ENCODE measurements at regions not wholly inside any gene's neighbourhood (a gene's known extent, or its start where the extent isn't known, plus 50 kb on each side); places are given as distances from the start of the nearest gene placed in this dataset.
"Not testable (repeated sequence)": the region's sequence is repeated elsewhere in the genome, so short reads cannot be mapped to it uniquely, and the experiment has no call there.

DNA sequence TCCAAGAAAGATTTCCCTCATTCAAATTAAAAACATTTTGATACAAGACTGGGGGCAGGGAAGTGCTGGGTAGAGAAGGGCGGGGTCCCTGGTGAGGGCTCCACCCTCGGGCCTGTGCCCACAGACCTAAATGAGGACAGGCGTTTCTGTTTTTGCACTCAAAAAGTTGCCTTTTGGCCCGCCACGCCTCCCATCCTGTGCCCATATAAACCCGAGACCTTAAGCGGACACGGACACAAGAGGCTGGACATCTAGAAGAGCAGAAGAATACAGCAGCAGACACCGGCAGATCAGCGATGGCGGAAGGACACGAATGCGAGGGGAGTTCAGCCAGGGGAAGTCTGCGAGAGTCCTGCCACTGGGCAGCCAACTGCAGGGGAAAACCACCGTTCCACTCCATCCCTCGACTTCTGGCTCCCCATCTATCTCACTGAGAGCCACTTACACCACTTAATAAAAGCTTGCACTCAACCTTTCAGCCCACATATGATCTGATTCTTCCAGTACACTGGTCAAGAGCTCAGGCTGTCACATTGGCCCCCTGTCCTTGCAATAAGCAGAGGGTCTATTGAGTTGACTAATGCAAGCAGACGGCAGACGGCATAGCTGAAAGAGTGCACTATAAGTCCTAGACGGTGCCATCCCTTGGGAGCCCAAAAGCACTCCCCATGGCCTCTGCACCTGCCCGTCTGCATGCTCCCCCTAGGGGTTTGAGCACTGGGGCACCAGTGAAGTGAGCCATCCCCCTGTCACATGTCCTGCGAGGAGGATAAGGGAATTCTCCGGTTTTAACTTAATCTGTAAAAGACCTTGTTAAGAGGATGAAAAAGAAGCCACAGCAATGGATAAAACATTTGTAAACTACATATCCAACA, 181.8 kb upstream of the PRSS1 start:
- no peak for DNase-seq

DNA sequence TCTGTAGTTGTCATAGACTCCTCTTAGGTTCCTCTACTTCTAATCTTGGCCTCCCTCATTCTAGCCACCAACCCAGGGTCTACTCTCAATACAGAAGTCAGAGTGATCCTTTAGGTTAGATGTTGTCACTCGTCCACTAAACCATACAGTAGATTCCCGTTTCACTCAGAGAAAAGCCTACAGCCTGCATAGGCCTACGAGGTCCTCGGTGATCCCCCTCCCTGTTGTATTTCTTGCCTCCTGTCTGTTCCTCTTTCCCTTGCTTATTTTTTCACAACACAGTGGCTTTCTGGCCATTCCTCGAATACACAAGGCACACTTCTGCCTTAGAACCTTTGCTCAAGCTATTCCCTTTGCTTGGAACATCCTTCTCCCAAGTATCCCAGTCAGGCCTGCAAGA, 183.0 kb upstream of the PRSS1 start:
- no peak for DNase-seq

DNA sequence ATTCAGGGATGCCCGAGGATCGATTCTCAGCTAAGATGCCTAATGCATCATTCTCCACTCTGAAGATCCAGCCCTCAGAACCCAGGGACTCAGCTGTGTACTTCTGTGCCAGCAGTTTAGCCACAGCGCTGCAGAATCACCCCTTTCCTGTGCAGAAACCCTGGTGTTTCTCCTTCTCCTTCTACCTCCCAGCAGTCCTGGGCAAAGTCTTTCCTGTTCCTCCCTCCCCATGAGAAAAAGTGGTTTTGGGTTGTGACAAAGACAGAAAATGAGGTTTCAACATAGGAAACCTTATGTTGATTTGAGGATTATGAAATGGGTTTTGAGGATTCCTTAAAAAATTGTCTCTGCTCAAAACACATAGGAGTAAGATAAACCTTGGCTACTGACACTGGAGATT, 185.1 kb upstream of the PRSS1 start:
- DNase-seq = peak; percentile 42

DNA sequence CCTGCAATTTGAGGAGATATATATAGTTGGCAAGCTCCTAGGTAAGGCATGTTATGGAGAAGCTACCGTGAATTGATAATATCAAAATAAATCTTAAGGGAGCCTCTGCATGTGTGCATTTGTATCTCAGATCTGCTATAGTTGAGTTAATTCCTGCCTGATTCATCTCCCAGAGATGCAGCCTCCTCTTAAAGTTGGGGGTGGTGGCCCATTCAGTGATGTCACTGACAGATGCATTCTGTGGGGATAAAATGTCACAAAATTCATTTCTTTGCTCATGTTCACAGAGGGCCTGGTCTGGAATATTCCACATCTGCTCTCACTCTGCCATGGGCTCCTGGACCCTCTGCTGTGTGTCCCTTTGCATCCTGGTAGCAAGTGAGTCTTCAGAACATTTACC, 185.8 kb upstream of the PRSS1 start:
- DNase-seq = peak; percentile 67

DNA sequence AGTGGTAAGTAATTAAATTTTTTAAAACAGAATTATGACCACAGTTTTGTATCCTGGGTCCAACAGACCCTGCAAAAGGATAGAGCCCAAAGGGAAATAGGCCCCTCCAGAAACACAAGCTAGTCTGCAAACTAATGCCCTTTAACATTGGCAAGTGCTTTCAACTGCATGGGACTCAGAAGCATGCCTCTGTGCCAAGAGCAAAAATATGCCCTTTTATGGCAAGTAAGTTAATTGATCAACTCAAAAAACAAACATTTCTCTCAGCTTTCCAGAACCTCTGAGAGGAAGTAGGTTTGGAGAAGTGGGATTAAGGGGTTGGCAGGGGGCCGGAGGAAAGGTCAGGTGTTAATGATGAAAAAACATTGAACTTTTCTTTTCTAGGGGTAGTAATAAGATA, 186.6 kb upstream of the PRSS1 start:
- DNase-seq = no peak

DNA sequence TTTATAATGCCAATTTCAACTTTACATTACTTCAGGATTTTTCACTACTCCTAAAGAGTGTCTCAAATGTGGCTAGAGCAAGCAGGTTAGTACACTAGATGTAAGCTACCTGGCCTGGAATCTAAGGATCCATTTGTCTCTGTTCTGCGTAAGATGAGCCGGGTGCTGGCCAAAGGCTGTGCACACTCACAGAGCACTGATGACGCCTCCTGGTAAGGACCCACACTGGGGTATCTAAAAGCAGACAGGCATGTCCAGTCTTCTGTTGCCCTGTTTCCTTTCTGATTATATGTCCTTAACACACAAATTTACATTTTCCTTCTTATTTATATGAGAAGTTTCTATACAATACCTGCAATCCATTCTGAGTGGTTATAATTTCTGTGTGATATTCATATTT, 187.9 kb upstream of the PRSS1 start:
- DNase-seq = not testable (repeated sequence)

- DNase-seq = not testable (repeated sequence)
Measured at GRCh38 chr7:142560770-142561169, 188.5 kb upstream of the PRSS1 start.

GRCh38 chr7:142560166-142560565, 189.1 kb upstream of the PRSS1 start:
- DNase-seq = peak; percentile 55

DNA sequence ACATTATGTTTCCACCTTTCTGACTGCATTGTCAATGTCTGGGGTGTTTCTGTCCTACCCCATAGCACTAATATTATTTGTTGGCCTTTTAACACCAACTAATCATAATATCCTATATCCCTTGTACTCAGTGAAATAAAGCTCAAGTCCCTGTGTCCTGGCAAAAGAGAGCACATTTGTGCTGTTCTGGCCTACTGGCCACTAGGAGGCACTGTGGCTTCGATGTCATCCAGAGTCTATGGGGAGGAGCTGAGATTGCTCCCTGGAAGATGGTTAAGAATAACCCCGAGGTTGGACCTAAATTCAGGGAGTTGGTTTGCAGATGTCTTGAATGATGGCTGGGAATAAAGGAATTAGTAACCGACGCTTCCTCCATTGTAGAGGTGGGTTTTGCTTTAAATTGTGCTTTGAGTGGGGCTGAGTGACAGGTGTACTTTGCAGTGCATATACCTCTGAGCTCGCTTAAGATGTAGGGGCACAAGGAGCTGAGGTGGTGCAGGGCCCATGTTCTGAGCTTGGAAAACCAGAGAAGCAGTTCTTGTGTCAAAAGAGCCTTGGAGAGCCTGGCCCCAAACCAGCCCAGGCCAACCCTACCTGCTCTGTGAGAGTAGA, 191.2 kb upstream of the PRSS1 start:
- peak; percentile 55 for DNase-seq

- DNase-seq = peak; percentile 98
Measured at GRCh38 chr7:142556740-142557139, 192.5 kb upstream of the PRSS1 start.

DNA sequence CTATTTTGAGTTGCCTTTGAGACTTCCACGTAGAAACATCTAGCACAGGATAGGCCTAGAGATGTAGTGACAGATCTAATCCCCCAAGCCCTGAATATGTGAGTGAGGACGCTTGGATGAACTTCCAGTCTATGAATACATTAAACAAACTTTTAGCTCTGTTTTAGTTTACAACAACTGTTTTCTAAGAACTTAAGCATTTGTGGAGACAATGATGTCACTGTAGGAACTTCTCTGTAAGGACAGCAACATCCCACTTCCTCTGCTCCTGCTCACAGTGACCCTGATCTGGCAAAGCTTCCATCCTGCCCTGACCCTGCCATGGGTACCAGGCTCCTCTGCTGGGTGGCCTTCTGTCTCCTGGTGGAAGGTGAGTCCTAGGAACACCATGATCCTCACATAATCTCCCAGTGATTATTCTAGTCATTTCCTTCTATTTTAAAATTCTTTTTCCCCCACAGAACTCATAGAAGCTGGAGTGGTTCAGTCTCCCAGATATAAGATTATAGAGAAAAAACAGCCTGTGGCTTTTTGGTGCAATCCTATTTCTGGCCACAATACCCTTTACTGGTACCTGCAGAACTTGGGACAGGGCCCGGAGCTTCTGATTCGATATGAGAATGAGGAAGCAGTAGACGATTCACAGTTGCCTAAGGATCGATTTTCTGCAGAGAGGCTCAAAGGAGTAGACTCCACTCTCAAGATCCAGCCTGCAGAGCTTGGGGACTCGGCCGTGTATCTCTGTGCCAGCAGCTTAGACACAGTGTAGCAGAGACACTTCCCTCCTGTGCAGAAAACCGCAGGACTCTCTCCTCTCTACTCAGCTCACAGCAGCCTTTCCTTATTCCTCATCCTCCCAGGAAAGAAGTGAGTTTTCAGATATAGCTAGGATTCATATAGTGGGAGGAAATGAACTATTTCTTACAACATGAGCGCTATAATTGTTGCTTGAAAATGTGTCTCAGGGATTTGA, 194.4 kb upstream of the PRSS1 start:
- peak; percentile 80 for DNase-seq

DNA sequence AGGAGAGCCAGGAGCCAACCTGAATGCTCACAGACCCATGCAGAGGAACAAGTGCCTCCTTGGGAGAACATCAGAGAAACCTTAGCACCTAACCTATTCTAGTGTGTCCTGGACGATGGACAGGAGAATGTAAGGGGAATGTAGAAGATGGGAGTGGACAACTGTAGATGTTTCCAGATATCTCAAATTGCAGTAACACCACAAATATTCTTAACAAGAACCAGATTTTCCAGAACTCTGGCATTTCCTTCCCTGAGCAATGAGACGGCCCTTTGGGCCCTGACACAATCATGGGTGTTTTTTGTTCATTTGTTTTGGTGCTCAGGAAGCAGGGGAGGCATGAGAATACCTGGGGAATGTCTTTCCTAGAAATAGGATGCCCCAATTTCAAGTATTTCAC, 196.1 kb upstream of the PRSS1 start:
- DNase-seq = peak; percentile 75

GRCh38 chr7:142548978-142549377, 200.3 kb upstream of the PRSS1 start:
- DNase-seq = peak; percentile 38

GRCh38 chr7:142546452-142546851, 202.8 kb upstream of the PRSS1 start:
- no peak for DNase-seq

DNA sequence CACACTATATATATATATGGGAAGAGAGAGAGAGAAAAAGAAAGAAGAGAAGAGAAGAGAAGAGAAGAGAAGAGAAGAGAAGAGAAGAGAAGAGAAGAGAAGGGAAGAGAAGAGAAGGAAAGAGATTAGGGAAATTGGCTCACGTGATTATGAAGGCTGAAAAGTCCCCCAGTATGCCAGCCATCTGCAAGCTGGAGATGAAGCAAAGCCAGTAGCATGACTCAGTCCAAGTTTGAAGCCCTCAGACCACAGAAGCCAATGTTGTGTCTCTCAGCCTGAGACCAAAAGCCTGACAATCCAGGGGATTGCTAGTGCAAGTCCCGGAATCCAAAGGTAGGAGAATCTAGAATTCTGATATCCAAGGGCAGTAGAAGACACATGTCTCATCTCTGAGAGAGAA, 206.3 kb upstream of the PRSS1 start:
- peak; percentile 76 for DNase-seq

GRCh38 chr7:142542105-142542504, 207.2 kb upstream of the PRSS1 start:
- DNase-seq = no peak

DNA sequence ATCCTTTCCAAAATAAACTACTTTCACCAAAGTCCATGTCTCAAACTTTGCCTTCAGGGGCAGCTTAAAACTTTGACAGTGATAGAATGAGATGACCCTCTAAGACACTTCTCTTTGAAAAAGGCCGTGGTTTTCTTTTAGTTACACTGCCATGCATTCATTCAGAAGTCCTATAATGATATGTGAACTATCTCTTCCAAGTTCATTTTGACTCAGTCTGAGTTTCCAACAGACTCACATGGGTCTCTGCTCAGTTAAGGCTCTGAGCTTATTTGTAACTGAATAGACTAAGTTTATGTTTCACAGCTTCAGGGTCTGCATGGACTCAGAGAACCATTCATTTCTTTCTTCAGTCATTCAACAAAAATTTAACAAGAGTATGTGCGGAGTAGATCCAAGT, 208.9 kb upstream of the PRSS1 start:
- no peak for DNase-seq

- peak; percentile 87 for DNase-seq
Measured at GRCh38 chr7:142539901-142540300, 209.4 kb upstream of the PRSS1 start.

DNA sequence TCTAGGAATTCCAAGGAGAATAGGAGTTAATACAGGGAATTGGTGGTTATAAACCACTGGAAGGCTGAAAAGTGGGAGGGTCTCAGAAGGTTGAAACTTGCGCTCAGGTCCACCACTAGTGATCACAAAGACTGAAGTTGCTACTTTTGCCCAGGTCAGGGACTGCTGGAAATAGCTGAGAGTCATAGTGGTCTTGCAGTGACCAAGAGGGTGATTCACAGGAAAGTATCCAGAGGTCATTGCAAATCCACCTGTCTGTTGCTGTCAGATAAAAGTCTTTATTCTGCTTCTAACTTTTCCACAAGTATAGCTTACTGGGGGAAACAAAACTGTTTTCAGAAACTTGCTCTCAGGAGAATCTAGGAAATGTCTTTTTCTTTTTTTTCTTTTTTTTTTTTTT, 211.5 kb upstream of the PRSS1 start:
- no peak for DNase-seq

DNA sequence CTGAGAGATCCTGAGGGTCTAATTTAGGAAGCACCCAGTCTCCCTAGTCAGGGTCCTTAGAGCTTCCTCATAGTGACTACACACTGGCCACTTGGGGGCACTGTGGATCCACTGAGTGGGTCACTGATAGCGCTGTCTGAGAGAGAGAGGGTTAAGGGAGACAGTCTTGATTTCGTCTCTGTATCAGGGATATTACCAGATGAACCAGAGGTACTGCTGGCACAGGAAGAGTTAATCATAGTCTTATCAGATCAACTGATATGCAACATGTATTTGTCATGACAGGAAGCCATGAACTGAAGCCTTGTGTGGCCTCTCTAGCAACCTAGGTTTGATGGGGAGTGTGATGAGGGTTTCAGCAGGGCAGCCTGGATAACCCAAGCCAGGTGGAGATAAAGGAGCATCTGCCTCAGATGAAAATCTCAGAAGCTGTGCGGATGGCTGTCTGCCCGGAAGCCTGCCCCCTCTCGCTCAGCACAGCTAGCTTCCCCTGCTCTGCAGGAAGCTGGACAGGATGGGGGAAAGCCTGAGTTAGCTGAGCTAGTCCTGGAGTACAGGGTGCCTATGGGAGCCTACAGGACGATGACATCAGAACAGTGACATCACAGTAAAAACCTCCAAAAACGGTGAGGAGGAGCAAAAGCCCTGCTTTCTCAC, 214.0 kb upstream of the PRSS1 start:
- DNase-seq = peak; percentile 89

- no peak for DNase-seq
Measured at GRCh38 chr7:142534726-142535122, 214.5 kb upstream of the PRSS1 start.

GRCh38 chr7:142533920-142534319, 215.4 kb upstream of the PRSS1 start:
- no peak for DNase-seq

- DNase-seq = no peak
Measured at GRCh38 chr7:142529591-142529990, 219.7 kb upstream of the PRSS1 start.
